Lower leg skin (tissue), 4 donors: ENCODE measurements at regions not wholly inside any gene's neighbourhood (a gene's known extent, or its start where the extent isn't known, plus 50 kb on each side); places are given as distances from the start of the nearest gene placed in this dataset.

ENCODE experiments used
- DNase-seq, 2 donors: peaks; one replicate each; pipeline ENCODE4 v3.0.0-alpha.2; 2019; ENCODE audit warnings: low spot score in 2 of 2
- H3K4me3 ChIP-seq: fragments of 200-600 bp; sonication (generic); 2 replicates; pipeline ENCODE4 v1.5.1; 2017; ENCODE audit warnings: mild to moderate bottlenecking, low read depth; ENCODE audit not compliant: poor library complexity, severe bottlenecking
- POLR2A ChIP-seq, 2 donors: fragments of 450-650 bp; IDR thresholded peaks; one replicate each; pipeline ENCODE4 v1.6.1; 2016 to 2017; ENCODE audit warnings: antibody characterized with exemption in 2 of 2, mild to moderate bottlenecking in 1 of 2, moderate library complexity in 1 of 2
- WGBS, 2 donors: methylation state at CpG; one replicate each; pipeline ENCODE4 v1.1.5; 2018; 5-methylcytosine and 5-hydroxymethylcytosine counted together
- intact Hi-C: fragments of 100-400 bp; cut with DNase I; formaldehyde crosslinking; loops from one replicate; pipeline ENCODE4 v1.15.0; 2023; ENCODE audit warnings: low total_unique reads
- TF ChIP-seq, protein P1 (sequence below), 3 donors: fragments of 450-650 bp; IDR thresholded peaks; one replicate each; pipeline ENCODE4 v1.5.1; 2016; ENCODE audit warnings: antibody characterized with exemption in 3 of 3, mild to moderate bottlenecking in 3 of 3, moderate library complexity in 2 of 3

DNA sequence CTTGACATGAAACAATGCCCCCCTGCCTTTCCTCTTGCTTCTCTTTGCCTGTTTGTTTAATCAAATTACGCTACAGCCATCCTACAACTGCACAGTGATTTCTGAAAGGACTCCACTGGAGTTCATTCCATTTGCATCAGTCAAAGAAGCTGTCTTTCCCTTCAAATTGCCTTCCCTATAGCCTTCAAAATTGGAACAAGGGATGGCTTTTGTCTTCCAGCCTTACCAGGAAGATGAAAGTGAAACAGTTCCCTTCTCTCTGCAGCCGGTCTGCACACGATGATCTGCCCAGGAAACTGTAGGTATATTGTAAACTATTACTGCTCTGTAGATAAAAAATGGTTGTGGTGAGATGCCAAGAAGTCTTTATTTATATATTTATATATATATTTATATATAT lies 65.6 kb upstream of the ETS2 start:
- 59 to 75% methylated on average over 3 of the region's 3 CpGs for WGBS, 2 donors
- intact Hi-C loops, result no loop called here
- H3K4me3 ChIP-seq, result no peak overlapping the region
- TF ChIP-seq, protein P1, sequence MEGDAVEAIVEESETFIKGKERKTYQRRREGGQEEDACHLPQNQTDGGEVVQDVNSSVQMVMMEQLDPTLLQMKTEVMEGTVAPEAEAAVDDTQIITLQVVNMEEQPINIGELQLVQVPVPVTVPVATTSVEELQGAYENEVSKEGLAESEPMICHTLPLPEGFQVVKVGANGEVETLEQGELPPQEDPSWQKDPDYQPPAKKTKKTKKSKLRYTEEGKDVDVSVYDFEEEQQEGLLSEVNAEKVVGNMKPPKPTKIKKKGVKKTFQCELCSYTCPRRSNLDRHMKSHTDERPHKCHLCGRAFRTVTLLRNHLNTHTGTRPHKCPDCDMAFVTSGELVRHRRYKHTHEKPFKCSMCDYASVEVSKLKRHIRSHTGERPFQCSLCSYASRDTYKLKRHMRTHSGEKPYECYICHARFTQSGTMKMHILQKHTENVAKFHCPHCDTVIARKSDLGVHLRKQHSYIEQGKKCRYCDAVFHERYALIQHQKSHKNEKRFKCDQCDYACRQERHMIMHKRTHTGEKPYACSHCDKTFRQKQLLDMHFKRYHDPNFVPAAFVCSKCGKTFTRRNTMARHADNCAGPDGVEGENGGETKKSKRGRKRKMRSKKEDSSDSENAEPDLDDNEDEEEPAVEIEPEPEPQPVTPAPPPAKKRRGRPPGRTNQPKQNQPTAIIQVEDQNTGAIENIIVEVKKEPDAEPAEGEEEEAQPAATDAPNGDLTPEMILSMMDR (IDR thresholded peaks at IDR 0.05), result no peak
- no peak for TF ChIP-seq POLR2A (IDR thresholded peaks at IDR 0.05)
- DNase-seq, result peak in 1 of 2 donors; percentile 8

DNA sequence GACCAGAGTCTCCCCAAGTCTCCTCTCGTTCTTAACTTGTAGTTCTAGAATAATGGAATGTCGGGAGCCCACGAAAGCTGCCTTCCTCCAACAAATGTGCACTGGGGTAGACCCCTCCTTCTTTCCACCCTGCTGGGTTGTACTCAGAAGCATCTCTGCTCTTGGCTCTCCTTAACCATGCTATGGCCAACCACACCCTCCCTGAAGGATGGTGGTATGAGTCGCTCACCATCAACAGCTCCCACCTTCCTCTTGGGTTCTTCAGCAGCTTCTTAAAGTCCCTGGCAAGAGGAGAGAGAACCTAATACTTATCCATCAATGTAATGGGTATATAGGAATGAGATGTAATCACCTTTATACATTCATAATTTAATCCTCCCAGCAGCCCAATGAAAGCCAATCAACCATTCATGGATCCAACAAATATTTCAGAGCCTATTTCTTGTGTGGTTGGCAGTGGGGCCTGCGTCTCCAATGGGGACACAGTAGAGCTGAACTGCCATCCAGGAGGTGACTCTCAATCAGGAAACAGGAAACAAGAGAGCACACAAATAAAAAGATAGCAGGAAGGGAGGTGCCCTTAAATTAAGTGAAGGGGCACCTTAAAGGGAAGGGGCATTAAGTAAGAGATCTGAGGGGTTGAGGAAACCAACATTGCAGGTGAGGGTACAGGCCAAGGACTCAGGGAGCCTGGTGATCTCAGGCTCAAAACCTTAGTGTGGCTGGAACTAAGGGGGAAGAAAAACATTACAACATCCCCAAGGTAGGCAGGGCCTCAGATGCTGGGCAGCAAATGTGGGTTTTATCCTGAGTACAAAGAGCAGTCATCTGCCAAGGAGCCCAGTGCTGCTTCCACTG lies 64.4 kb upstream of the ETS2 start:
- peak in 1 of 2 donors; percentile 14 for DNase-seq
- no peak for TF ChIP-seq POLR2A (IDR thresholded peaks at IDR 0.05)
- TF ChIP-seq, protein P1 (IDR thresholded peaks at IDR 0.05), result no peak
- H3K4me3 ChIP-seq, result no peak overlapping the region
- intact Hi-C loops, result no loop called here
- 95 to 98% methylated on average over 5 of the region's 5 CpGs for WGBS, 2 donors

DNA sequence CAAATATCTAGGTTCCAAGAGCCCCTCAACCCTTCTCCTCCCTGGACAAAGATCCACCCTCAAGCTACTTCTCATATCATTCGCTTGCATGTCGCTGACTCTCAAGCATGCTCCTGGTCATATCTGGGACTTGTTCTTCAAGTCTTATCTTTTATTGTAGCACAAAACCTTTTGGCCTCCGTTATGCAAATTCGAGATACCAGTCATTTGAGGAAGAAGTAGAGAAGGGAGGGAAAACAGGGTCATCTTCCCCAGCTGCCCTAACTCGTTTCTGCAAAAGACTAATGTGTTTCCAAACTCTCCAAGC lies 63.8 kb upstream of the ETS2 start:
- intact Hi-C loops, result no loop called here
- WGBS, 2 donors, result 79 to 87% methylated on average over 5 of the region's 5 CpGs
- peak in 1 of 2 donors; percentile 29 for DNase-seq
- no peak overlapping the region for H3K4me3 ChIP-seq
- TF ChIP-seq, protein P1 (IDR thresholded peaks at IDR 0.05), result no peak
- TF ChIP-seq POLR2A (IDR thresholded peaks at IDR 0.05), result no peak

DNA sequence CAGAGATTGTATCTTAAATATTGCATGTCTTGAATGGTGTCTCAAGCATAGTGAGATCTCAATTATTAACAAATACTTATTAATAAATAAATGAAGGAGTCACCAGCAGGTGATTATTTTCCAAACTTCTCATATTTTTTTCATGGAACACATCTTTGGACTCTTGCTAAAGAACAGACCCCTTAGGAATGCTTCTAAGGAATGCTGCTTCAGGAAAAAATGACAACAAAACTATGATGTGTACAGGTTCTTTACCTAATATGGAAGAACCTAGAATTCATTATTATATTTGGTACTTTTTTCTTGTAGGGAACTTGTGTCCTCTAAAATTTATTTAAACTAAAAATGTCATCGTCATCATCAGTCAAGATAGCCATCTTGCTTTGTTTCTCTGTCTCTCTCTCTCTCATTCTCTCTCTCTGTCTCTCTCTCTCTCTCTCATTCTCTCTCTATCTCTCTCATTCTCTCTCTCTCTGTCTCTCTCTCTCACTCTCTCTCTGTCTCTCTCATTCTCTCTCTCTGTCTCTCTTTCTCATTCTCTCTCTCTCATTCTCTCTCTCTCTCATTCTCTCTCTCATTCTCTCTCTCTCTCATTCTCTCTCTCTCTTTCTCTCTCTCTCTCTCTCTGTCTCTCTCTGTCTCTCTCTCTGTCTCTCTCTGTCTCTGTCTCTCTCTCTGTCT lies 63.0 kb upstream of the ETS2 start:
- TF ChIP-seq, protein P1 (IDR thresholded peaks at IDR 0.05), result no peak
- no peak for TF ChIP-seq POLR2A (IDR thresholded peaks at IDR 0.05)
- intact Hi-C loops, result no loop called here
- DNase-seq, result no peak
- WGBS, 2 donors, result 91 to 94% methylated on average over 1 of the region's 1 CpG
- no peak overlapping the region for H3K4me3 ChIP-seq

DNA sequence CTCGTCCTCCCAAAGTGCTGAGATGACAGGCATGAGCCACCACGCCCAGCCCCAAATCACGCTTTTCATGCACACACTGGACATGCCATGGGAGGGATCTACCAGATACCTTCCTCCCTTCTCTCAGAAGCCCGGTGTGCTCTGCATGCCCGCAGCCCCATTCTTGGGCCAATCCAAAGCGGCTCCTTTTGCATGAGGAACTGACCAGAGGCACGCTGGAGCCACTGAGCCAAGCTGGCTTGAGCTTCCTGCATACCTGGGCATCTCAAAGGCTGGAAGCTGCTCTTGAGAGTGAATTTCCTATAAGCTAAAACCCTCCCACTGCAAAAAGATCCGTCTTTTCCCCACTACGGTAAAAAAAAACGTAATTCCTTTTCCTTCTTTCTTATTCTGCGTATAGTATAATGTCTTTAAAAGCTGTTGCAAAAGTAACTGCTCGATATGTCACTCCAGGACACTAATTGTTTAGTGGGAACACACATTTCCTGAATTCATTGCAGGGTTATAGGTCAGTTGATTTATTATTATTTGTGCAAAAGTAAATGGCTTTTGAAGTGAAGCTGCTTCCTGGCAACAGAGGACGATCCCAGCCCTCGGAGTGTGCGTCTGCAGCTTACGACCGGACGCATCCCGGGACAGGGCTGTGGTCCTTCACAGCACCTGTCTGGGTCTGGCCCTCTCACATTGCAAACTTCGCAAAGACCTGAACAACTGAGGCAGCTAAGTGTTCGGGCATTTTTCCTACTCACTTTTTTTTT lies 61.8 kb upstream of the ETS2 start:
- TF ChIP-seq, protein P1 (IDR thresholded peaks at IDR 0.05), result no peak
- no peak for TF ChIP-seq POLR2A (IDR thresholded peaks at IDR 0.05)
- no peak overlapping the region for H3K4me3 ChIP-seq
- WGBS, 2 donors, result 74 to 78% methylated on average over 21 of the region's 21 CpGs
- DNase-seq, result peak in 1 of 2 donors; percentile 66
- intact Hi-C loops, result no loop called here
